Myocyte (in vitro differentiated cells): ENCODE measurements at regions not wholly inside any gene's neighbourhood (a gene's known extent, or its start where the extent isn't known, plus 50 kb on each side); places are given as distances from the start of the nearest gene placed in this dataset.
"Not testable (repeated sequence)": the region's sequence is repeated elsewhere in the genome, so short reads cannot be mapped to it uniquely, and the experiment has no call there.

ENCODE experiments used
- DNase-seq: peaks from one replicate; pipeline ENCODE4 v3.0.0-alpha.2; 2012; ENCODE audit warnings: low read depth

DNA sequence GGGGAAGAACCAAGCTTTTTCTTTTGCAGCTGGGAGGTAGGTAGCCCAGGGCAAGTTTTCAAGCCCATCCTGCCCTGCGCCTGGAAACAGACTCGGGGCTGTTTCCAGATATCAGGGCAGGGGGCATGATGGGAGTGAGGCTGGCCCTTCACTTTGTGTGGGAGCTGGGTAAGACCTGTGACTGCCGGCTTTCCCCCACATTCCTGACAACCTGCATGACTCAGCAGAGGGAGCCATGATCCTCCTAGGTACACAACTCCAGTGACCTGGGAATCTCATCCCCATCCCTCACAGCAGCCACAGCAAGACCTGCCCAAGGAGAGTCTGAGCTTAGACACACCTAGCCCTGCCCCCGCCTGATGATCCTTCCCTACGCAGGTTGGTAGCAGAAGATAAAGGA is 280.8 kb downstream of the SOX4 start:
- DNase-seq: no peak

DNA sequence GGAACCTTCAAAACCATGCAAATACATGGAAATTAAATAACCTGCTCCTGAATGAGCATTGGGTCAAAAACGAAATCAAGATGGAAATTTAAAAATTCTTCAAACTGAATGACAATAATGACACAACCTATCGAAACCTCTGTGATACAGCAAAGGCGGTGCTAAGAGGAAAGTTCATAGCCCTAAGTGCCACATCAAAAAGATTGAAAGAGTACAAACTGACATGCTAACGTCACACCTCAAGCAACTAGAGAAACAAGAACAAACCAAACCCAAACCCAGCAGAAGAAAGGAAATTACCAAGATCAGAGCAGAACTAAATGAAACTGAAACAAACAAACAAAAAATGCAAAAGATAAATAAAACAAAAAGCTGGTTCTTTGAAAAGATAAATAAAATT is 283.5 kb downstream of the SOX4 start:
- DNase-seq: not testable (repeated sequence)

DNA sequence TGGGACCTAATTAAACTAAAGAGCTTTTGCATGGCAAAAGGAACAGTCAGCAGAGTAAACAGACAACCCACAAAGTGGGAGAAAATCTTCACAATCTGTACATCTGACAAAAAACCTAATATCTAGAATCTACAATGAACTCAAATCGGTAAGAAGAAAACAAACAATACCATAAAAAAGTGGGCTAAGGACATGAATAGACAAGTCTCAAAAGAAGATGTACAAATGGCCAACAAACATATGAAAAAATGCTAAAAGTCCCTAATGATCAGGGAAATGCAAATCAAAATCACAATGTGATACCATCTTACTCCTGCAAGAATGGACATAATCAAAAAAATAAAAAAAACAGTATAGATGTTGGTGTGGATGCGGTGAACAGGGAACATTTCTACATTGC is 286.7 kb downstream of the SOX4 start:
- DNase-seq: not testable (repeated sequence)

DNA sequence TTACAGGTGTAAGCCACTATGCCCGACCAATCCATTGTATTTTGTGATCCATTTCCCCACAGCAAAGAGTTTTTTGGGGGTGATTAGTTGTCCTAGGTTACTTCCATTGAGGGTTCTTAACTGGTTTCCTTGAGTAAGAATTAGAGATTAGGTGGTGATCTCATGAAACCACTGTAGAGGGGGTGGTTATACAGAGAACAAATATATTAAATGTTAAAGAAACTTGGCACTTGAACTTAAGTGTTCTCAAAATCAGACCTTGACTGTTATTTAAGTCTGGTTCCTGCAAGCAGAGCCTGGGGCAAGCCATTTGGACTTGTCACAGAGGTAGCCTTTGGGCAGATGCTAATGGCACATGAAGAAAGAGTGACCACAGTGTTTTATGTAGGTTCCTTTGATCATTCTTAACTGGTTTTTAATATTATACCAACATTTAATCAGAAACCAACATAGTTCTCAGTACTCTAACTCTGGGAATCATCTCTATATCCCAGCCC is 288.5 kb downstream of the SOX4 start:
- DNase-seq: no peak

DNA sequence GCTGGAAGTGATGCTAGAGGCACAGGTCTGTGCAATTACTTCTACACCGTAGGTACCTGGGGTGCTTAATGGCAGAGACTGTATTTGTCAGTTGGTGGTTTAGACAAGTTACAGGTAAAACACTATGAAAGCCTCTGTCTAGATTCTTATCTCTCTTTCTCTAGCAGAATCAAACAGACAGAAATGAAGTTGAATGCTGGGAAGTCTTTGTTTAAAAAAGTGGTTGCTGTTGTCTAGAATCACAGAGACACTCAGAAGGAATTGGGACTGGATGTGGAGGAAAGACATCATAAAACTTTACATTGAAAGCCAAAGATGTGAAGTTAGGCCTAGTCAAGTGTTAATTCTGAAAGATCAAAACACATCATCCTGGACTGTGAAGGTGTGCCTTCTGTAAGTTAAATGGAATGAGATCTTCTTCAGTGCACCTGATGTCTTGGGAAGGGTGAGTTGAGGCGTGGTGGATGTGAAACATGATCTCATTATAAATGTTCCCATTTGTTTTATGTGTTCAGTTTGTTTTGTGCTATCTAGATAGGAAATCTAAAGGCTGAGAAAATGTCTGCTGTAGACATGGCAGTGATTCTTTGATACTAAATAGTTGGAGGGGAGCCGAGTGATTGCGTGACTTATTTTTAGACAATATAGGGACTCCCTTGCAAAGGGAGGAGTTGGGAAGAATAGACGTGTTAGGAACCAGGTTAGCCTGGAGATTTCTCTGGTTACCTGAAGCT is 290.2 kb downstream of the SOX4 start:
- no peak for DNase-seq

DNA sequence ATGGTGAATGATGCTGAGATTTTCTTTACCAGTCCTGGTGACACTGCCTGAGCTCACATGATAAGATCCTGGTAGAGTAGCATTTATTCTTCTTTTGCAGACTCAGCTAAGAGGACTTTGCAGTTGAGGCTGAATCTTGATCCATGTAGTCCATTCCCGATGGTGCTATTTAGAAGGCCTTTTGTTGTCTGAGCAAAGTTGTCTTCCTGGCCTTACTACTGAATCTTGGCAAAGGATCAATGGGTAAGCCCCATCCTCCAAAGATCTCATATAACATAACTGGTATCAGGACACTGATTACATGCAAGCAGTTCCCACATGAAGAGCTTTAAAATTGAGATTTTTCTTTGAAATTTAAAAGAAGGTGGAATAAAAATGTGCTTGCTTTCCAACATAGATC is 291.6 kb downstream of the SOX4 start:
- peak; percentile 20 for DNase-seq

DNA sequence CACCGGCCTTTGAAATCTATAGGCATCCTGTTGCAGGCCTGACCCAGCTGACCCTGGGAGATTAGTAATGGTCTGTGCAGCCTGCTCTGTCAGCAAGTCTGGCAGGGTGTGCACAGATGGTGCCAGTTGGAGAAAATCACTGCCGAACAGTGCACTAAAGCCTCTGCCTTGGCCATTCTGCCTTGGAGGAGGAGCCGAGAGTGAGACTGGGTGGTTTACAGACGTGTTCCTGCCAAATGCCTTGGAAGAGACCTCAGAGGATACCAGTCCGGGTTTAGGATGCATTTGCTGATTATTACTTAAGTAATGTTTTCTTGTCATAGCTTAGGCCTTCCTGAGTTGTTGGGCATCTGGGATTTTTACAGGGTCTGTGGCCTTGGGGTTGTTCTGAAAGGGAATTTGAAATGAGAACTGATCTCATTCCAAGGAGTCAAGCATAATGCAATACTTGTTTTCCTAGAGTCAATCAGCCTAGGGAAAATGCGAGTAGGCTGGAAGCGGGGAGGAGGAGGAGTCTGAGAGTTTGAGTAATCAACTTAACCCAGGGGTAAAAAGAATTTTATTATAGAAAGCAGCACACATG is 292.1 kb downstream of the SOX4 start:
- DNase-seq: peak; percentile 88

DNA sequence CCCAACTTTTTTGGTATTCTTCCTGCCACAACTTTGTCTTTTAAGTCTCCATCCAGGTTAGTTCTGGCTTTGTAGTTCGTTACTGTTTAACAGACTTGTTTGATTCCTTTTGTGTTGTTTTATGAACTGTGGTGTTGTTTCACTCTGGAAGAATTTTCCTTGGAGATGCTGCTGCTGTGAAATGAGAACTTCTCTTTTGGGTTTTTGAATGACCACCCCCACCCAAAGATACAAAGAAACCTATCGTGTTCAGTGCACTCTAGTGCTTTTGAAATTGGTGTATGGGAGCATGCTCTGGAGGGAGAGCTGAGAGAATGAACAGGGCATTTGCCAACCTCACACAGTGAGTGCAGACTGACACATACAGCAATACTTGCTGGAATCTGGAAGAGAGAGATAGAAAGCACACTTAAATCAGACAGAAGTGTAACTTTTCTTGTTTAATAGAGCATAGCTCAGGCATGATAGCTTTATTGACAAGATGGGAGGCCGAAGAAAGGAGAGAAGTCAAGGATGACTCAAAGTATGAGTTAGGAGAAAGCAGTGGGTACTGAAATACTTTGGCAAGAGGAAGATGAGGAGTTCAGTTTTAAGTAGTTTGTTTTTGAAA is 293.1 kb downstream of the SOX4 start:
- DNase-seq: no peak

DNA sequence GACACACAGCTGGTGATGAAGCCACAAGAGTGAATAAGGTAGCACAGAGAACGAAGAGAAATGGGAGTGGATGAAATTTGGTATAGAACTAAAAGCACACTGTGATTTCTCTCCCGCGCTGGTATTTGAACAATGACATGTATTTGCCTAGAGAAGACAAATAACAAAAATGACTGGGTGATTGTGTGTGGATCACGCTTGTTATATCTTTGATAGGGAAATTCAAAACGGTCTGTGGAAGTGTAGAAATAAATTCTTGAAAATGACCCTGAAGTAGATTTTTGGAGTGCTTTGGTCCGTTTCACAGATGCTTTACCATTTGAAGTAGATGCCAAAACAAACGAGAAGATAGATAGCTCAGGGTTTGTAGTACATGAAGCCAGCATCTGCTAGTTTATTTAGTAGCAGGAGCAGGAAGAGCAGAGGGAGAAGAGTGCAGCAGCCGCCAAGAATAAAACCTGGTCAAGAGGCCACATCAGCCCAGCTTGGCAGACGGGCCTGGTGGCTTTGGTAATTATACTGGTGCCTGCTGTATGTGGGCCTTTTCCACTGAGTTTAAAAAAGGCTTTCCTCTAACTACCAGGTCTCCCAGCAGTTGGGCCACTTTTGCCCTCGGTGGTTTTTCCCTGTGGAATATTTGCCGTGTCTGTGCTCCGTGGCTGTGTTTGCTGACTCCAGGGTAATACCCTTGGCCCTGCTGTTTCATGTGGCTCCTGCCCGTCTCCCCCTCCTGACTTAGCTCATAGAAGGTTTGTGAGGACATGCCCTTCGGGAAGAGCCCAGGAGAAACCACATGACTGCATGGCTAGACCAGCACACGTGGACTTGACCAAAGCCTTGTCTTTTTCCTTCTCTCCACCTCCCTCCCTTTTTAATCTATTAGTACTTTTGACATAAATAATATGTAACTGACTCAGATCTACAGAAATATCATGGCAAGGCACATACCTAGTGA is 294.0 kb downstream of the SOX4 start:
- peak; percentile 44 for DNase-seq

DNA sequence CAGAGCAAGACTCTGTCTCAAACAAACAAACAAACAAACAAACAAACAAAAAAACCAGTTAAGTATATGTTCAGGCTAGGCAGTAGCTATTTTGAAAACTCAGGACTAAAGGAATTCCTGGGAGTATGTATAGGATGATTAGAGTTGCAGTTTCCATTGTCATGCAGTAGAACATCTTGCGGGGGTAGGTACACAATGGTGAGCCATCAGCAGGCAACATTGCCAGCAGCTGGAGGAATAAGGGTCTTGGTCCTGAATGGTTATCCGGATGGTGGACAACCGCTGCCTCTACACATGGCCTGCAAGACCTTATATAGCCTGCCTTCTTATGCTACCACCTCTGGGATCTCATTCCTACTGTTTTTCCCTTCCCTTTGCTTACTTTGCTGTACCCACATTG is 297.5 kb downstream of the SOX4 start:
- DNase-seq: no peak

DNA sequence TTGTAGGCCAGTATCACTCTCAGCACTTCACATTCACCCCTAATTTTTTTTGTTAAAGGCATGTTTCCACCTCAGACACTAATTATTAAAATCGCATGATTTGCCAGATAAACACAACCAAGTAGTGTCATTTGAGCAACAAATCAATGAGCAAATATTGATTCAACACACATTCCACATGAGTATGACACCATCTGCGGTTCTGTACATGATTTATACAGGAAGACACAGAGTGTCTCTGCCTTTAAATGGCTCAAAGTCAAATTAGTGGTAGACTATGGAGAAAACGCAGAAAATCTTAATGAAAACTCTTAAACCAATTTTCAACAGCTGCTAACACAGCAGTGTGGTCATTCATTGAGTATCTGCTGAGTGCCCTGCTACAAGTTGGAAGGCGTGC is 300.2 kb downstream of the SOX4 start:
- no peak for DNase-seq

DNA sequence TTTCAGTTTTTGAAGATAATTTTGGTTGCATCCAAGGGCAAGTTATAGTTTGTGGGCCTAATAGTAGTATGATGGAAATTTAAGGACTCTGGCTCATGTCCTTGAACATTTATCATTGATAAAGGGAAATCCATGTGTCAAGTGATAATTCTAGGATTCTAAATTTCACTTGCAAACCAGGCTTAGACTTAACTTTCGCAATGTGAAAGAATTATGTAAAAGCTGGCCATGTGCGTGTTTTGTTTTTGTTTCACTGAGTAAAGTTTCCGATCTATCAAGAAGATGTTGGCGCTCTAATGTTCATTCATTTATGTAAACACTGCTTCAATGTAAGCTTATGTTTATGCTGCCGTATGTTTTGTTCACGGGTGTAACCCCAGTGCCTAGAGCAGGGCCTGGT is 302.0 kb downstream of the SOX4 start:
- no peak for DNase-seq

DNA sequence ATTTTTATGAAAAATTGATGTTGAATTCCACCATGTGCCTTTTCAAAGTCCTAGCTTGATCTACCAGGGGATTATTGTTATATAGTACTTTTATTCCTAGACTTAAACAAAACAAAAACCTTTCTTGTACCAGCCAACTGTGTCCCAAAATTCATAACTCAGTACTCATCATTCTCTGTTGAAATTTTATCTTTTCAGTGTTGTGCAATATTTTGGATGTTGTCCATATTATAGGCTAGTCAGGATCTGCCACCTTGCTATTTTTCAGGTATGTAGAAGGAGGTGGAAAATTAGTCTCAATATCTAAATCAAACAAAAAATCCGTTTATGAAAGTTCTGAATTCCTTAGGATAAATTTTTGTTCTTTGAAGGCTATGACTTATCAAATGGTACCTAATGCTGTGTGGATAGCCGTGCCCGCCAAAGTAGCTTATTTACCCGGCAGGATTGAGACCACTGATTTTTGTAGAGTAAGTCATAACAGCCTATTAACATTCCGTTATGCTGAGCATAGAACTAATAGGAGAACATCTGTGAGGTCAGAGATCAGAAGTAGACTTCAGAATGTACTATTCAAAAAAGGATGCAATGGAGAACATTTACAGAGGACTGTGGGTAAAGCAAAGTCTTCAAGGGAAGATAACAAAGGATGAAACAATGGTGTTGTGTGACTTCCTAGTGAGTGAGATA is 304.7 kb downstream of the SOX4 start:
- DNase-seq: no peak

DNA sequence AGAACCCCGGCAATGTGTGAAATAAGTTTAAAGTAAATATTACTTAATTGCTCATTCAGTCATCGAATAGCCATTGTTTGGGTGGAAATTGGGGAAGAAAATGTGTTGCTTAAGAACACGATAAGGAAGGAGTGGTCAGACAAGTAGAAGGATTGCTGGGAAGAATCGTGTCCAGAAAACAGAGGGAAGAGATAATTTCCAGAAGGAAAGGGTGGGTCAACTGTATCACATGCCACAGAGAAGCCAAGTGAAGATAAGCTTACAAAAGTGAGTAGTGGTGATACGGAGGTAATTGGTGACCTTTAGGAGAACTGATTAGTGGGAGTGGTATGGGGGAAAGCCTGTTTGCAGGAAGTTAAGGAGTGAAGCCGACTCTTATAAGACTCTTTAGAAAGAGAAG is 306.2 kb downstream of the SOX4 start:
- DNase-seq: no peak

DNA sequence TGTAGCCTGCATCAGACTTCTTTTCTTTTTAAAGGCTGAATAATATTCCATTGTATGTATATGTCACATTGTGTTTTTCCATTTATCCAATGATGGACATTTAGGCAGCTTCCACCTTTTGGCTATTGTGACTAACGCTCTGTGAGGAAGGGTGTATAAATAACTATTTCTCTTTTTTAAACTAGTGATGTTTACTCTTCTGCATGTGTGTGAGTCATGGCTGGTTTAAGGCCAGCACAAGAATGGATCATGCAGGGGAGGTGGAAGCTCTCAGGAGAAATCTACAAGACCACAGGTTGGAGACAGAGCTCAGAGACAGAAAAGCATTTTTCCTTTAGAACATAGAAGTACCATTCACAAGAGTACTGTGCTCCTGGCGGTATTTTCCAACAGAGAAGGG is 307.2 kb downstream of the SOX4 start:
- DNase-seq: peak; percentile 75

DNA sequence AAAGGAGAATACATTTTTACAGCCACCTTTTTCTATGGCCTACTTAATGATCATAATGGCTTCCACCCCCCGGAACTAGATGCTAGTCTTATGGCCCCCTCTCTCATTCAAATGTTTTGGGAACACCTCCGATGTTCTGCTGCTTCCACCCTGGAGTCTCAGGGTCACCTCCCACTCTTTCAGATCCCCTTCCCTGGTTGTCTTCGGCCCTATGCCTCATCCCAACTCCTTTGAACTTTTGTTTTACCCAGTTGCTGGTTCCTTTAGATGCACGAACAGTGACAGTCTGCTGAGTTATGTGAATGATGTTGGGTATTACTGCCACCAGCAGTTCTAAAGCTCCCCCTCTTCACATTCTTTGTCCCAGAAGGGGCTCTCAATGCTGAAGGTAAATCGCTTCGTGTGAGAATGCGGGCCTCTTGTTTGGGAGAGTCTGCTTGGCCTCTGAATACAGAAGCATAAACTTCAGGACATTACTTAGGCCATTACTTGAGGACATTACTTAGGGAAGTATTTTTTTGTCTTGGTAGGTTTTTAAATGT is 309.1 kb downstream of the SOX4 start:
- no peak for DNase-seq

DNA sequence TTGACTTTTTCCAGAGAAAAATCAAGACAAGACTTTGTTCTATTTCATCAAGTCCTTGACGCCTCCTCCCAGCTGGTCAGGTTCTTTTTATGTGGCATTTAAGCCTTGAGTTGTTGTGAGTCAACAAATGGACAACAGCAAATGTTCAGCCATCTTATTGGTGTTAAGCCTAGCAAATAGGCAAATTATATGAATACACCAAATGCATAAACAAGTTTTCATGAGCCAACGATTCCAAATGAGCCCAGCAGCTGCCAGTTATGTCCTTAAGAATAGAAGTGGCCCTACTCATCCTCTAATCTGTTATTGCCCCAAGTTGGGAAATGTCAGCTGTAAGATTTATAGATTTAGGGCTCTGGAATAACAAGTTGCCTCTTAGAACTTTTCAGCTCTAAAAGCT is 312.0 kb downstream of the SOX4 start:
- DNase-seq: peak; percentile 45

DNA sequence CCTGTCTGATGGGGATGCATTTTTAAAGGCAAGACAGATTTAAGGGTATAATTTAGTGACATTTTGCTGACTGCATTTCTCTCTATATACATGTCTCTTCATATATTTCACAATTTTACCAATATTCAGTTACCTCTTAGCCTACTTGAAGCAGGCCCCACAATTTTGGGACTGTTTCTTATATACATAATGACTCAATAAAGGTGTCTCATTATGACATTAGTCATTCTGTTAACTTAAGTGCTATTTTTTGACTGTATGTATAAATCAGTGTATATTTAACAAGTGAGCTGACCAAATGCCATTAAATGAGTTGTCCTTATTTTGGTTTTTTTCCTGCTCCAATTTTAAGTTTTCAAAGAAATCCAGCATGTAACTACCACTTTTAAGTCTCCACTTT is 313.3 kb downstream of the SOX4 start:
- DNase-seq: no peak

DNA sequence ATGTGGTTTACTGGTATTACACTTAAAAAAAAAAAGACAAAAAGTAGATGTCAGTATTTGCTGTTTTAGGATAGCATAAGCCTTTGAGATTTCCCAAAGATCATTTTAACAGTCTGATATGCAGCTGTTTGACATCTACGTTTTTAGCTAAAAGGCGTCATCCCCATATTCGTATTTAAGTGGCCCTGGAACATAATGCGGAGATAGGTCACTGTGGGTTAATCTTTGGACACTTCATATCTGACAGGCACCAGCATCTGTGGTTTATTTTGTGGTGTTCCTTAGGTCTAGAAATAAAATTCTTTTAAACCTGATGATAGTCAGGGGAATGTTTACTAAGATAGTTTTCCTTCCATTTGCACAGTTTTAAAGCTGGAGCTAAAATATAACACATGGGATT is 313.7 kb downstream of the SOX4 start:
- peak; percentile 73 for DNase-seq

DNA sequence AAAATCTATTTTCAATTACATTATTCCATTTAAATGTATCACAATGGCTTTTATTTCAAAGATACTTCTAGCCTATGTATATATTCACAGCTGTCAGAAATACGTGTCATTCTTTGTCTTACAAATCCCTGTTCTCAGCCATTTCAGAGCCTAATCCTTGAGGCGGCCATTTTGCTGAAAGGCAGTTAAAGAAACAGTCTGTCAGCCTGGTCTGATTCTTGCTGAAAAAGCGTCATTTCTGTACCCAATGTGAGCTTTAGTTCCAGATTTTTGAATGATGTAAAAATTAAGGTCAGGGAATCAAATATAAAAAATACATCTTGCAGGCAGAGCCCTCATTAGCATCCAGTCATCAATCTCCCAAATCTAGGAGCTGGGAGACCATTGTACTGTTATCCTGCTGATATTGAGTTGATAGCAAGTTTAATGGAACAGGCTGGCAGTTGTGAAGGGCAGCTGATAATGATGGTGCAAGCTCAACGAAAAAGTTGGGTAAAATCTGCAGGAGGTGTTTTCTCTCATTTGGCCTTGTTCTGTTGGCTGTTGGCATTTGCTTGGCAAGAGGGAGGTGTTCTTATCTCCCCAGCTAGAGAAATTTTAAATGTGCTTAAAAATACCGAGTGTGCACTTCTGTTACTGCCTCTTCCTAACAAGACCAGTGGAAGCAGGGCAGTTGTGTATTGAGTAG is 314.8 kb downstream of the SOX4 start:
- no peak for DNase-seq
